Muscle of leg (tissue), 3 donors: ENCODE measurements at regions not wholly inside any gene's neighbourhood (a gene's known extent, or its start where the extent isn't known, plus 50 kb on each side); places are given as distances from the start of the nearest gene placed in this dataset.

Source experiments
- DNase-seq: peaks from one replicate; pipeline ENCODE4 v3.0.0; 2013
- H3K27ac ChIP-seq: one replicate; pipeline ENCODE4 v1.5.1; 2013; ENCODE audit warnings: mild to moderate bottlenecking, low read length, control low read depth
- H3K27me3 ChIP-seq: one replicate; pipeline ENCODE4 v1.6.1; 2013; ENCODE audit warnings: low read length; ENCODE audit not compliant: control insufficient read depth, insufficient read depth
- H3K36me3 ChIP-seq: one replicate; pipeline ENCODE4 v1.6.1; 2013; ENCODE audit warnings: low read length; ENCODE audit not compliant: control insufficient read depth, insufficient read depth
- H3K4me1 ChIP-seq: one replicate; pipeline ENCODE4 v1.6.1; 2013; ENCODE audit warnings: low read length; ENCODE audit not compliant: control insufficient read depth, insufficient read depth
- H3K4me3 ChIP-seq: one replicate; pipeline ENCODE4 v1.5.1; 2013; ENCODE audit warnings: low read length, control low read depth
- H3K9me3 ChIP-seq: replicated peaks from 2 replicates; pipeline ENCODE4 v1.6.1; 2013; ENCODE audit warnings: low read depth, low read length; ENCODE audit not compliant: control insufficient read depth
- WGBS: methylation state at CpG from one replicate; pipeline ENCODE4 v1.1.5; 2013; ENCODE audit warnings: missing lambda C conversion rate; ENCODE audit not compliant: insufficient coverage; 5-methylcytosine and 5-hydroxymethylcytosine counted together

- Histone ChIP-seq H3K4me1 (peaks cover 5% of the 10 kb centered on the region), H3K27me3 (no peaks in the 10 kb centered on the region), H3K27ac (no peak overlapping the region), H3K36me3 (no peaks in the 10 kb centered on the region), H3K9me3 (no peaks in the 10 kb centered on the region), H3K4me3 (no peak overlapping the region)
- no peak for DNase-seq
- WGBS, result 86% methylated on average over 1 of the region's 2 CpGs
These were observed 464.2 kb downstream of the MEIS1 start for GRCh38 chr2:66899109-66899508.

- no peak for DNase-seq
- H3K36me3 ChIP-seq, result no peaks in the 10 kb centered on the region
- no peaks in the 10 kb centered on the region for H3K27me3 ChIP-seq
- no peak overlapping the region for H3K4me3 ChIP-seq
- no peak overlapping the region for H3K27ac ChIP-seq
- peaks cover 5% of the 10 kb centered on the region for H3K4me1 ChIP-seq
- no peaks in the 10 kb centered on the region for H3K9me3 ChIP-seq
These were observed 464.7 kb downstream of the MEIS1 start for GRCh38 chr2:66899648-66900047.

GRCh38 chr2:66901344-66901743, 466.4 kb downstream of the MEIS1 start:
- H3K9me3 ChIP-seq, result no peaks in the 10 kb centered on the region
- peak; percentile 56 for DNase-seq
- H3K4me3 ChIP-seq, result no peak overlapping the region
- no peaks in the 10 kb centered on the region for H3K36me3 ChIP-seq
- 54% methylated on average over 2 of the region's 3 CpGs for WGBS
- peaks cover 5% of the 10 kb centered on the region for H3K4me1 ChIP-seq
- H3K27ac ChIP-seq, result no peak overlapping the region
- no peaks in the 10 kb centered on the region for H3K27me3 ChIP-seq

- H3K27me3 ChIP-seq, result no peaks in the 10 kb centered on the region
- no peaks in the 10 kb centered on the region for H3K9me3 ChIP-seq
- no CpG with 5 or more reads among the region's 1 CpG for WGBS
These were observed 468.3 kb downstream of the MEIS1 start for GRCh38 chr2:66903183-66903582.

GRCh38 chr2:66903745-66904465, 469.0 kb downstream of the MEIS1 start:
- Histone ChIP-seq H3K27ac (no peak overlapping the region), H3K4me1 (peaks cover 4% of the 10 kb centered on the region), H3K9me3 (no peaks in the 10 kb centered on the region), H3K27me3 (no peaks in the 10 kb centered on the region), H3K4me3 (no peak overlapping the region), H3K36me3 (no peaks in the 10 kb centered on the region)
- no peak for DNase-seq
- 78% methylated on average over 6 of the region's 9 CpGs for WGBS

More at GRCh38 chr2:66903183-66903582, 468.3 kb downstream of the MEIS1 start:
- Histone ChIP-seq H3K4me1 (peaks cover 4% of the 10 kb centered on the region), H3K4me3 (no peak overlapping the region), H3K36me3 (no peaks in the 10 kb centered on the region), H3K27ac (no peak overlapping the region)
- DNase-seq, result no peak

GRCh38 chr2:66915237-66915636, 480.3 kb downstream of the MEIS1 start:
- no peaks in the 10 kb centered on the region for H3K9me3 ChIP-seq
- no peaks in the 10 kb centered on the region for H3K36me3 ChIP-seq
- WGBS, result no CpG with 5 or more reads among the region's 2 CpGs
- no peak overlapping the region for H3K27ac ChIP-seq
- H3K4me3 ChIP-seq, result no peak overlapping the region
- DNase-seq, result no peak
- no peaks in the 10 kb centered on the region for H3K27me3 ChIP-seq
- H3K4me1 ChIP-seq, result no peaks in the 10 kb centered on the region

- Histone ChIP-seq H3K4me3 (no peak overlapping the region), H3K9me3 (no peaks in the 10 kb centered on the region), H3K36me3 (no peaks in the 10 kb centered on the region), H3K27ac (no peak overlapping the region), H3K27me3 (no peaks in the 10 kb centered on the region), H3K4me1 (no peaks in the 10 kb centered on the region)
- no CpG with 5 or more reads among the region's 1 CpG for WGBS
- DNase-seq, result no peak
These were observed 477.8 kb upstream of the ETAA1 start for GRCh38 chr2:66919286-66919685.

GRCh38 chr2:66920415-66920814, 476.7 kb upstream of the ETAA1 start:
- Histone ChIP-seq H3K36me3 (no peaks in the 10 kb centered on the region), H3K4me1 (no peaks in the 10 kb centered on the region), H3K27me3 (no peaks in the 10 kb centered on the region), H3K4me3 (no peak overlapping the region), H3K9me3 (no peaks in the 10 kb centered on the region), H3K27ac (no peak overlapping the region)
- WGBS, result 100% methylated on average over 1 of the region's 2 CpGs
- no peak for DNase-seq

- Histone ChIP-seq H3K36me3 (no peaks in the 10 kb centered on the region), H3K27me3 (no peaks in the 10 kb centered on the region), H3K9me3 (no peaks in the 10 kb centered on the region), H3K27ac (no peak overlapping the region), H3K4me3 (no peak overlapping the region), H3K4me1 (no peaks in the 10 kb centered on the region)
- WGBS, result 100% methylated on average over 1 of the region's 1 CpG
- DNase-seq, result no peak
These were observed 472.0 kb upstream of the ETAA1 start for GRCh38 chr2:66925128-66925527.

GRCh38 chr2:66926594-66927112, 470.5 kb upstream of the ETAA1 start:
- no peaks in the 10 kb centered on the region for H3K9me3 ChIP-seq
- H3K36me3 ChIP-seq, result no peaks in the 10 kb centered on the region
- DNase-seq, result no peak
- 77% methylated on average over 2 of the region's 6 CpGs for WGBS
- no peak overlapping the region for H3K4me3 ChIP-seq
- no peaks in the 10 kb centered on the region for H3K4me1 ChIP-seq
- no peaks in the 10 kb centered on the region for H3K27me3 ChIP-seq
- H3K27ac ChIP-seq, result no peak overlapping the region
